HepG2 (cell line): ENCODE measurements at regions not wholly inside any gene's neighbourhood (a gene's known extent, or its start where the extent isn't known, plus 50 kb on each side); places are given as distances from the start of the nearest gene placed in this dataset.

Experiments
- ATAC-seq: fragments of 200-7000 bp; cut with Tn5 transposase; 3 replicates; pipeline ENCODE4 v1.9.1; 2020; ENCODE audit warnings: mild to moderate bottlenecking, moderate library complexity
- BruUV-seq: library from RNA; stranded (reverse); fragments of 400-500 nt; replicated peaks from 2 replicates; lab custom pipeline; 2021; lab: Mats Ljungman, UMichigan
- CTCF ChIA-PET: fragments of 300-600 bp; formaldehyde crosslinking; extraction: SDS; loops from one replicate; lab custom pipeline; 2021; ENCODE audit warnings: low total read pairs, inconsistent platforms, low intra/inter-chr PET ratio; lab: Yijun Ruan, JAX
- POLR2A ChIA-PET: fragments of 350-600 bp; sonication (Branson Sonifier 250); formaldehyde crosslinking; loops from one replicate; lab custom pipeline; 2020; ENCODE audit warnings: antibody characterized with exemption, inconsistent platforms; lab: Yijun Ruan, JAX
- DNase-seq: peaks from one replicate; pipeline ENCODE4 v3.0.0-alpha.2; 2015; ENCODE audit warnings: low spot score
- FAIRE-seq: peaks from 3 replicates; lab custom pipeline; 2011; peaks lifted over from hg19 to GRCh38; lab: Jason Lieb, UNC
- H2AFZ ChIP-seq: one replicate; pipeline ENCODE4 v1.6.1; 2011; ENCODE audit warnings: low read length, inconsistent platforms
- H3K27ac ChIP-seq: fragments of 300-600 bp; 3 replicates; pipeline ENCODE4 v1.8.0; 2011; ENCODE audit warnings: mixed run types, mild to moderate bottlenecking, mixed read lengths, low read length, inconsistent platforms; ENCODE audit not compliant: insufficient read depth; ENCODE audit errors: extremely low read length
- H3K27me3 ChIP-seq, 2 experiments: fragments of 200-600 bp in 1 of 2; 2 replicates in 1 of 2; 3 replicates in 1 of 2; pipeline versions ENCODE4 v1.6.0 to v1.8.0; 2011; ENCODE audit warnings: low read length in 2 of 2, mild to moderate bottlenecking in 2 of 2, moderate library complexity in 2 of 2, inconsistent platforms in 1 of 2; ENCODE audit not compliant: insufficient read depth in 2 of 2, control insufficient read depth in 1 of 2
- H3K36me3 ChIP-seq, 2 experiments: fragments of 200-600 bp in 1 of 2; replicated peaks in 1 of 2; 2 replicates in 1 of 2; 3 replicates in 1 of 2; pipeline versions ENCODE4 v1.5.1 to v1.8.0; 2011; ENCODE audit warnings: low read length in 2 of 2, inconsistent platforms in 1 of 2; ENCODE audit not compliant: insufficient read depth in 2 of 2, control insufficient read depth in 1 of 2
- H3K4me1 ChIP-seq: 2 replicates; pipeline ENCODE4 v1.5.1; 2012; ENCODE audit warnings: low read length, inconsistent platforms; ENCODE audit not compliant: insufficient read depth
- H3K4me2 ChIP-seq: 2 replicates; pipeline ENCODE4 v1.6.0; 2011; ENCODE audit warnings: low read depth, low read length, inconsistent platforms
- H3K4me3 ChIP-seq, 3 experiments: fragments of 200-600 bp in 1 of 3; sonication (generic), shearing (Covaris generic) in 1 of 3; replicated peaks in 1 of 3; 2 replicates each; pipeline ENCODE4 v1.5.1; 2011 to 2016; ENCODE audit warnings: low read length in 3 of 3, inconsistent platforms in 2 of 3, low read depth in 2 of 3, mild to moderate bottlenecking in 2 of 3, control low read depth in 1 of 3, mixed read lengths in 1 of 3; ENCODE audit not compliant: insufficient read depth in 1 of 3
- H3K79me2 ChIP-seq: one replicate; pipeline ENCODE4 v1.6.1; 2011; ENCODE audit warnings: low read length, inconsistent platforms; ENCODE audit not compliant: insufficient read depth
- H3K9ac ChIP-seq: 2 replicates; pipeline ENCODE4 v1.6.0; 2011; ENCODE audit warnings: mild to moderate bottlenecking, low read depth, low read length, inconsistent platforms; ENCODE audit not compliant: insufficient read depth
- H3K9me3 ChIP-seq: 2 replicates; pipeline ENCODE4 v1.5.1; 2012; ENCODE audit warnings: mild to moderate bottlenecking, low read length
- H4K20me1 ChIP-seq: 2 replicates; pipeline ENCODE4 v1.6.0; 2011; ENCODE audit warnings: inconsistent platforms, mild to moderate bottlenecking, low read length, moderate library complexity; ENCODE audit not compliant: insufficient read depth
- AFF4 ChIP-seq: sonication (generic); formaldehyde crosslinking; IDR thresholded peaks from 2 replicates; pipeline ENCODE4 v1.4.0; 2020; ENCODE audit warnings: missing genetic modification reagents
- CBFB ChIP-seq: sonication (generic); formaldehyde crosslinking; IDR thresholded peaks from 2 replicates; pipeline ENCODE4 v1.4.0; 2020; ENCODE audit warnings: missing genetic modification reagents
- DZIP1 ChIP-seq: sonication (generic); formaldehyde crosslinking; IDR thresholded peaks from 2 replicates; pipeline ENCODE4 v1.5.0; 2020; ENCODE audit warnings: mild to moderate bottlenecking, missing genetic modification reagents
- GZF1 ChIP-seq: sonication (generic); formaldehyde crosslinking; IDR thresholded peaks from 2 replicates; pipeline ENCODE4 v1.5.1; 2020; ENCODE audit warnings: mild to moderate bottlenecking, missing genetic modification reagents
- HCFC1 ChIP-seq: fragments of 150-350 bp; IDR thresholded peaks from 2 replicates; pipeline ENCODE4 v1.6.1; 2014; ENCODE audit warnings: low read depth, low read length
- HNRNPH1 ChIP-seq: fragments of 200-400 bp; formaldehyde crosslinking; optimal IDR thresholded peaks from 2 replicates; pipeline ENCODE3; 2017; ENCODE audit warnings: mild to moderate bottlenecking, low read depth, low read length
- MAFK ChIP-seq, 2 experiments: IDR thresholded peaks in 1 of 2; conservative IDR thresholded peaks in 1 of 2; 2 replicates each; pipeline ENCODE4 v1.6.1; 2011; ENCODE audit warnings: improper control_type of control experiment in 2 of 2, low read length in 2 of 2
- SCMH1 ChIP-seq: sonication (generic); formaldehyde crosslinking; IDR thresholded peaks from 2 replicates; pipeline ENCODE4 v1.9.0; 2021; ENCODE audit warnings: missing genetic modification reagents, mild to moderate bottlenecking, borderline replicate concordance
- SNAPC2 ChIP-seq: sonication (generic); formaldehyde crosslinking; IDR thresholded peaks from 2 replicates; pipeline ENCODE4 v1.8.1; 2022; ENCODE audit warnings: mild to moderate bottlenecking, missing genetic modification reagents
- SP5 ChIP-seq: IDR thresholded peaks from 2 replicates; pipeline ENCODE4 v1.6.1; 2016; ENCODE audit warnings: low read depth, borderline replicate concordance
- TMF1 ChIP-seq: sonication (generic); formaldehyde crosslinking; IDR thresholded peaks from 2 replicates; pipeline ENCODE4 v1.8.1; 2022; ENCODE audit warnings: low read depth, missing genetic modification reagents
- ZBTB3 ChIP-seq: sonication (generic); formaldehyde crosslinking; IDR thresholded peaks from 2 replicates; pipeline ENCODE4 v1.4.0; 2020; ENCODE audit warnings: low read depth, mild to moderate bottlenecking, moderate library complexity, missing genetic modification reagents, borderline replicate concordance
- ZEB1 ChIP-seq: IDR thresholded peaks from 2 replicates; pipeline ENCODE4 v1.6.1; 2012; ENCODE audit warnings: mild to moderate bottlenecking, low read depth, inconsistent platforms; ENCODE audit not compliant: insufficient replicate concordance
- ZFP36L1 ChIP-seq: sonication (generic); formaldehyde crosslinking; IDR thresholded peaks from 2 replicates; pipeline ENCODE4 v1.8.0; 2022; ENCODE audit warnings: mild to moderate bottlenecking, missing genetic modification reagents, moderate library complexity
- ZNF225 ChIP-seq: sonication (generic); formaldehyde crosslinking; IDR thresholded peaks from 2 replicates; pipeline ENCODE4 v1.4.0; 2020; ENCODE audit warnings: mild to moderate bottlenecking, missing genetic modification reagents
- ZNF260 ChIP-seq: sonication (generic); formaldehyde crosslinking; IDR thresholded peaks from 2 replicates; pipeline ENCODE4 v1.4.0; 2020; ENCODE audit warnings: missing genetic modification reagents, low read depth, mild to moderate bottlenecking, borderline replicate concordance
- ZNF350 ChIP-seq: sonication (generic); formaldehyde crosslinking; IDR thresholded peaks from 2 replicates; pipeline ENCODE4 v1.4.0; 2020; ENCODE audit warnings: mild to moderate bottlenecking, low read depth, missing genetic modification reagents, borderline replicate concordance
- ZNF577 ChIP-seq: sonication (generic); formaldehyde crosslinking; IDR thresholded peaks from 2 replicates; pipeline ENCODE4 v1.4.0; 2020; ENCODE audit warnings: mild to moderate bottlenecking, low read depth, missing genetic modification reagents, borderline replicate concordance
- WGBS: methylation state at CpG from one replicate; pipeline ENCODE4 v1.1.6; 2017; ENCODE audit warnings: low lambda C conversion rate; 5-methylcytosine and 5-hydroxymethylcytosine counted together
- in situ Hi-C: cut with HindIII; loops from 2 replicates; pipeline ENCODE4 v1.10.0; 2017; ENCODE audit warnings: low pct_unique_long_range_greater_than_20kb; ENCODE audit not compliant: extremely low pct_ligation_motif_present
- intact Hi-C: fragments of 100-400 bp; cut with micrococcal nuclease; formaldehyde crosslinking; loops from one replicate; pipeline ENCODE4 v1.10.0; 2022; ENCODE audit not compliant: unreplicated experiment
- TF ChIP-seq, protein P1 (sequence below): sonication (generic); formaldehyde crosslinking; IDR thresholded peaks from 2 replicates; pipeline ENCODE4 v1.9.0; 2021; ENCODE audit warnings: missing genetic modification reagents, mild to moderate bottlenecking, borderline replicate concordance

GRCh38 chr2:60096556-60096955 is 456.9 kb downstream of the BCL11A start:
- FAIRE-seq = no peak
- H3K9me3 ChIP-seq = no peaks in the 10 kb centered on the region
- no peak for DNase-seq
- H3K79me2 ChIP-seq = no peaks in the 10 kb centered on the region
- ChIA-PET CTCF (no interaction called here), POLR2A (no interaction called here)
- ATAC-seq = no peak
- no peak overlapping the region for H3K27ac ChIP-seq
- H3K9ac ChIP-seq = no peak overlapping the region
- in situ Hi-C loops = no loop called here
- no peak overlapping the region for H3K4me3 ChIP-seq
- intact Hi-C loops = no loop called here
- H3K27me3 ChIP-seq = peaks cover 0 to 4% of the 10 kb centered on the region in 2 experiments; a peak in 1 of 5 replicates
- peaks cover 31% of the 10 kb centered on the region for H3K4me1 ChIP-seq
- 31% methylated on average over 5 of the region's 5 CpGs for WGBS
- H4K20me1 ChIP-seq = no peaks in the 10 kb centered on the region
- H2AFZ ChIP-seq = no peak overlapping the region
- no TSS peak for BruUV-seq
- no peaks in the 10 kb centered on the region for H3K36me3 ChIP-seq
- H3K4me2 ChIP-seq = no peak overlapping the region
- no peak for TF ChIP-seq SCMH1 (CRISPR knock-in tag)
- no peak for TF ChIP-seq HCFC1
- TF ChIP-seq TMF1 (CRISPR knock-in tag) = no peak
- no peak for TF ChIP-seq AFF4 (CRISPR knock-in tag)
- TF ChIP-seq SP5 = no peak
- TF ChIP-seq HNRNPH1 = no peak
- no peak for TF ChIP-seq ZNF350
- no peak for TF ChIP-seq ZNF260
- TF ChIP-seq ZBTB3 (CRISPR knock-in tag) = no peak
- no peak for TF ChIP-seq DZIP1 (CRISPR knock-in tag)
- no peak for TF ChIP-seq GZF1 (CRISPR knock-in tag)
- no peak for TF ChIP-seq MAFK (conservative IDR thresholded peaks at IDR 0.05 in 1 of 2, IDR thresholded peaks at IDR 0.05 in 1 of 2; ENCODE audit: low read length in 2 of 2)
- TF ChIP-seq ZNF577 (CRISPR knock-in tag) = no peak
- TF ChIP-seq, protein P1, sequence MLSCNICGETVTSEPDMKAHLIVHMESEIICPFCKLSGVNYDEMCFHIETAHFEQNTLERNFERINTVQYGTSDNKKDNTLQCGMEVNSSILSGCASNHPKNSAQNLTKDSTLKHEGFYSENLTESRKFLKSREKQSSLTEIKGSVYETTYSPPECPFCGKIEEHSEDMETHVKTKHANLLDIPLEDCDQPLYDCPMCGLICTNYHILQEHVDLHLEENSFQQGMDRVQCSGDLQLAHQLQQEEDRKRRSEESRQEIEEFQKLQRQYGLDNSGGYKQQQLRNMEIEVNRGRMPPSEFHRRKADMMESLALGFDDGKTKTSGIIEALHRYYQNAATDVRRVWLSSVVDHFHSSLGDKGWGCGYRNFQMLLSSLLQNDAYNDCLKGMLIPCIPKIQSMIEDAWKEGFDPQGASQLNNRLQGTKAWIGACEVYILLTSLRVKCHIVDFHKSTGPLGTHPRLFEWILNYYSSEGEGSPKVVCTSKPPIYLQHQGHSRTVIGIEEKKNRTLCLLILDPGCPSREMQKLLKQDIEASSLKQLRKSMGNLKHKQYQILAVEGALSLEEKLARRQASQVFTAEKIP (CRISPR knock-in tag) = no peak
- no peak for TF ChIP-seq ZNF225 (CRISPR knock-in tag)
- TF ChIP-seq CBFB = no peak
- TF ChIP-seq ZEB1 = no peak
- TF ChIP-seq SNAPC2 (CRISPR knock-in tag) = no peak
- no peak for TF ChIP-seq ZFP36L1 (CRISPR knock-in tag)
